HCT116 (cell line): ENCODE measurements at regions not wholly inside any gene's neighbourhood (a gene's known extent, or its start where the extent isn't known, plus 50 kb on each side); places are given as distances from the start of the nearest gene placed in this dataset.

Experiments
- CEBPB ChIP-seq: IDR thresholded peaks from 2 replicates; pipeline ENCODE4 v1.6.1; 2012; ENCODE audit warnings: low read depth
- CTCF ChIP-seq, 3 experiments: fragments of 200-600 bp in 1 of 3; sonication (generic) in 1 of 3; IDR thresholded peaks in 2 of 3; conservative IDR thresholded peaks in 1 of 3; 2 replicates each; pipeline ENCODE4 v1.5.1; 2012 to 2017; ENCODE audit warnings: low read depth in 2 of 3, low read length in 2 of 3, antibody characterized with exemption in 1 of 3, borderline replicate concordance in 1 of 3, control low read depth in 1 of 3, mild to moderate bottlenecking in 1 of 3, mixed read lengths in 1 of 3, mixed run types in 1 of 3, moderate library complexity in 1 of 3; ENCODE audit not compliant: insufficient read depth in 1 of 3
- FOSL1 ChIP-seq: IDR thresholded peaks from 2 replicates; pipeline ENCODE4 v1.6.1; 2012; ENCODE audit warnings: low read depth
- MAX ChIP-seq: IDR thresholded peaks from 2 replicates; pipeline ENCODE4 v1.6.1; 2012
- POLR2A ChIP-seq: IDR thresholded peaks from 2 replicates; pipeline ENCODE4 v1.7.0; 2011; ENCODE audit warnings: borderline replicate concordance; ENCODE audit not compliant: insufficient read depth, insufficient read length; ENCODE audit errors: extremely low read depth
- POLR2AphosphoS5 ChIP-seq: IDR thresholded peaks from 2 replicates; pipeline ENCODE4 v1.6.1; 2011; ENCODE audit warnings: mild to moderate bottlenecking, low read depth, low read length, moderate library complexity
- RAD21 ChIP-seq: IDR thresholded peaks from 2 replicates; pipeline ENCODE4 v1.6.1; 2012; ENCODE audit warnings: low read depth, mild to moderate bottlenecking
- REST ChIP-seq: IDR thresholded peaks from 2 replicates; pipeline ENCODE4 v1.6.1; 2012; ENCODE audit warnings: low read depth
- SIN3A ChIP-seq: IDR thresholded peaks from 2 replicates; pipeline ENCODE4 v1.6.1; 2012; ENCODE audit warnings: low read depth
- SP1 ChIP-seq: IDR thresholded peaks from 2 replicates; pipeline ENCODE4 v1.6.1; 2012; ENCODE audit warnings: low read depth
- ZFX ChIP-seq: fragments of 450-650 bp; IDR thresholded peaks from 2 replicates; pipeline ENCODE4 v1.6.1; 2017

- TF ChIP-seq POLR2A (no peak), CTCF (IDR thresholded peaks at IDR 0.05 in 2 of 3, conservative IDR thresholded peaks at IDR 0.05 in 1 of 3; ENCODE audit: borderline replicate concordance in 1 of 3, insufficient read depth in 1 of 3, low read depth in 2 of 3, low read length in 2 of 3) (no peak), REST (no peak), CEBPB (no peak), POLR2AphosphoS5 (no peak), ZFX (no peak), SP1 (no peak), FOSL1 (no peak), SIN3A (no peak), MAX (no peak), RAD21 (no peak)
Measured at GRCh38 chr4:125421547-125421946, 106.8 kb downstream of the FAT4 start.
